ENCODE measurements at regions not wholly inside any gene's neighbourhood (a gene's known extent, or its start where the extent isn't known, plus 50 kb on each side); places are given as distances from the start of the nearest gene placed in this dataset.

GRCh38 chr5:106768392-106768791 lies 902.3 kb downstream of the EFNA5 start:
- TF ChIP-seq CTCF (IDR thresholded peaks at IDR 0.05; ENCODE audit: extremely low read depth in 1 of 2, insufficient read depth in 1 of 2, low read depth in 1 of 2, low read length in 2 of 2) = no peak
- TF ChIP-seq MAX (IDR thresholded peaks at IDR 0.05; ENCODE audit: insufficient read depth, insufficient read length) = no peak
- TF ChIP-seq POLR2AphosphoS5 (IDR thresholded peaks at IDR 0.05; ENCODE audit: insufficient read depth, low read depth, low read length) = no peak
- TF ChIP-seq EZH2 (IDR thresholded peaks at IDR 0.05; ENCODE audit: borderline replicate concordance, low read depth, low read length, severe bottlenecking) = no peak
- no peak for TF ChIP-seq POLR2A (IDR thresholded peaks at IDR 0.05; ENCODE audit: low read depth, low read length)
- TF ChIP-seq MYC (IDR thresholded peaks at IDR 0.05; ENCODE audit: low read depth, low read length) = no peak
- TF ChIP-seq GATA2 (IDR thresholded peaks at IDR 0.05; ENCODE audit: insufficient read depth, insufficient read length, low read depth, low read length) = no peak
- TF ChIP-seq JUN (IDR thresholded peaks at IDR 0.05; ENCODE audit: borderline replicate concordance, insufficient read depth, insufficient read length, low read depth) = no peak

Data from endothelial cell of umbilical vein (primary cell).